Transverse colon (tissue), 3 donors: ENCODE measurements at regions not wholly inside any gene's neighbourhood (a gene's known extent, or its start where the extent isn't known, plus 50 kb on each side); places are given as distances from the start of the nearest gene placed in this dataset.

ENCODE experiments used
- POLR2A ChIP-seq: fragments of 450-650 bp; IDR thresholded peaks from one replicate; pipeline ENCODE4 v1.6.1; 2016; ENCODE audit warnings: antibody characterized with exemption, mild to moderate bottlenecking, moderate library complexity
- POLR2AphosphoS5 ChIP-seq, 3 donors: sonication (generic); formaldehyde crosslinking; IDR thresholded peaks; one replicate each; pipeline ENCODE4 v1.6.1; 2016; ENCODE audit warnings: antibody characterized with exemption in 3 of 3

DNA sequence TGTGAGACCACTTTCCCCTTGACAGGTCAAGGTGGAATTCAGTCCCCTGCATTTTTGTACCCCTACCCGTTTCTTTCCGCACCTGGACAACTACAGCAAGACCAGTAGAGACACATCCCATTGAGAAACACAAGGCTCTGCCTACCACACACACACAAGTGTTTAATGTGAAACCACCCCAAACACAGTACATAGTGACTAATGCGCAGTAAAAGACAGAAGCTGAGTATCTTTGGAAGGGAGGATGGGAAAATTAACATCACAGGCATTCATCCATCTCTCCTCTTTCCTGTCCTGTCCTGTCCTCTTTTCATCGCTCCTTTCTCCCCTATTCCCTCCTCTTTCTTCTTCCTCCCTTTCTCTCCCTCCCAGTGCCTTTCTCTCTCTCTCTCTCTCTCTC is 64.8 kb downstream of the SCN11A start:
- no peak for TF ChIP-seq POLR2AphosphoS5 (IDR thresholded peaks at IDR 0.05)
- no peak for TF ChIP-seq POLR2A
